Breast epithelium (tissue), 3 donors: ENCODE measurements at regions not wholly inside any gene's neighbourhood (a gene's known extent, or its start where the extent isn't known, plus 50 kb on each side); places are given as distances from the start of the nearest gene placed in this dataset.

Source experiments
- CTCF ChIP-seq, 3 donors: fragments of 450-650 bp; IDR thresholded peaks; one replicate each; pipeline ENCODE4 v1.5.1; 2016 to 2017; ENCODE audit warnings: antibody characterized with exemption in 3 of 3, mild to moderate bottlenecking in 3 of 3, moderate library complexity in 3 of 3
- POLR2A ChIP-seq: fragments of 450-650 bp; IDR thresholded peaks from one replicate; pipeline ENCODE4 v1.6.1; 2016; ENCODE audit warnings: antibody characterized with exemption, mild to moderate bottlenecking, moderate library complexity
- POLR2AphosphoS5 ChIP-seq, 3 donors: sonication (generic); formaldehyde crosslinking; IDR thresholded peaks; one replicate each; pipeline ENCODE4 v1.6.1; 2017; ENCODE audit warnings: antibody characterized with exemption in 3 of 3

- TF ChIP-seq POLR2A: no peak
- TF ChIP-seq CTCF (IDR thresholded peaks at IDR 0.05): no peak
- no peak for TF ChIP-seq POLR2AphosphoS5 (IDR thresholded peaks at IDR 0.05)
Measured at GRCh38 chr4:148574911-148575310, 132.7 kb upstream of the NR3C2 start.
